B cell (primary cell): ENCODE measurements at regions not wholly inside any gene's neighbourhood (a gene's known extent, or its start where the extent isn't known, plus 50 kb on each side); places are given as distances from the start of the nearest gene placed in this dataset.

Experiments used
- ATAC-seq: fragments of 200-7000 bp; cut with Tn5 transposase; one replicate; pipeline ENCODE4 v1.10.0; 2021; ENCODE audit warnings: low read depth, mild to moderate bottlenecking, moderate number of reproducible peaks, moderate library complexity
- CTCF ChIA-PET: fragments of 350-600 bp; sonication (Branson Sonifier 250); formaldehyde crosslinking; loops from one replicate; lab custom pipeline; 2021; ENCODE audit warnings: antibody characterized with exemption, inconsistent platforms; lab: Charles Lee
- POLR2A ChIA-PET: fragments of 350-600 bp; sonication (Branson Sonifier 250); formaldehyde crosslinking; loops from one replicate; lab custom pipeline; 2021; ENCODE audit warnings: antibody characterized with exemption; lab: Charles Lee
- DNase-seq: peaks from one replicate; pipeline ENCODE4 v3.0.0; 2013
- H2AFZ ChIP-seq: 2 replicates; pipeline ENCODE4 v1.6.1; 2012; ENCODE audit warnings: mild to moderate bottlenecking, low read depth, low read length; ENCODE audit not compliant: insufficient read depth, poor library complexity, severe bottlenecking
- H3K27ac ChIP-seq, 2 donors: 1 replicate in 1 of 2; 2 replicates in 1 of 2; pipeline ENCODE4 v1.5.1; 2012 to 2013; ENCODE audit warnings: low read length in 2 of 2, mild to moderate bottlenecking in 2 of 2, moderate library complexity in 1 of 2
- H3K27me3 ChIP-seq, 4 experiments: fragments of 200-600 bp in 1 of 4; sonication (generic) in 1 of 4; replicated peaks in 1 of 4; 1 replicate in 2 of 4; 2 replicates in 2 of 4; pipeline versions ENCODE4 v1.6.1 to v1.7.0; 2013 to 2016; ENCODE audit warnings: low read length in 3 of 4, mild to moderate bottlenecking in 2 of 4, mixed read lengths in 1 of 4, moderate library complexity in 1 of 4; ENCODE audit not compliant: insufficient read depth in 4 of 4, control insufficient read depth in 3 of 4; ENCODE audit errors: control extremely low read depth in 1 of 4
- H3K36me3 ChIP-seq, 2 experiments: replicated peaks in 1 of 2; 1 replicate in 1 of 2; 2 replicates in 1 of 2; pipeline versions ENCODE4 v1.6.1 to v1.7.1; 2013; ENCODE audit warnings: low read length in 1 of 2; ENCODE audit not compliant: insufficient read depth in 2 of 2, control insufficient read depth in 1 of 2; ENCODE audit errors: control extremely low read depth in 1 of 2, extremely low read depth in 1 of 2
- H3K4me1 ChIP-seq, 2 donors: fragments of 200-600 bp in 1 of 2; sonication (generic) in 1 of 2; 1 replicate in 1 of 2; 2 replicates in 1 of 2; pipeline versions ENCODE4 v1.5.1 to v1.6.1; 2013 to 2017; ENCODE audit warnings: low read length in 2 of 2; ENCODE audit not compliant: control insufficient read depth in 2 of 2, insufficient read depth in 2 of 2
- H3K4me2 ChIP-seq: replicated peaks from 2 replicates; pipeline ENCODE3; 2012; ENCODE audit warnings: mild to moderate bottlenecking, low read depth, low read length; ENCODE audit not compliant: poor library complexity, severe bottlenecking
- H3K4me3 ChIP-seq, 5 experiments: fragments of 200-600 bp in 1 of 5; sonication (generic) in 1 of 5; 1 replicate in 3 of 5; 2 replicates in 2 of 5; pipeline versions ENCODE4 v1.5.1 to v1.7.0; 2011 to 2016; ENCODE audit warnings: low read length in 4 of 5, mild to moderate bottlenecking in 4 of 5, low read depth in 2 of 5, control low read depth in 1 of 5, moderate library complexity in 1 of 5; ENCODE audit not compliant: insufficient read depth in 1 of 5; ENCODE audit errors: control extremely low read depth in 1 of 5, extremely low read depth in 1 of 5
- H3K79me2 ChIP-seq: fragments of 200-600 bp; sonication (generic); one replicate; pipeline ENCODE4 v1.6.0; 2016; ENCODE audit warnings: low read length; ENCODE audit not compliant: control insufficient read depth, insufficient read depth
- H3K9ac ChIP-seq: fragments of 200-600 bp; sonication (generic); 2 replicates; pipeline ENCODE4 v1.6.1; 2017; ENCODE audit warnings: mild to moderate bottlenecking, low read length, moderate library complexity
- H3K9me3 ChIP-seq, 3 donors: one replicate each; pipeline versions ENCODE4 v1.6.1 to v1.7.1; 2013; ENCODE audit warnings: low read length in 2 of 3; ENCODE audit not compliant: control insufficient read depth in 2 of 3, insufficient read depth in 1 of 3; ENCODE audit errors: control extremely low read depth in 1 of 3
- H4K20me1 ChIP-seq: 2 replicates; pipeline ENCODE4 v1.6.0; 2012; ENCODE audit warnings: mild to moderate bottlenecking, low read length; ENCODE audit not compliant: insufficient read depth, control insufficient read depth, poor library complexity, severe bottlenecking
- H3K27ac Mint-ChIP-seq: one replicate; pipeline ENCODE4 v1.8.0; 2021; ENCODE audit warnings: mixed read lengths
- H3K27me3 Mint-ChIP-seq: one replicate; pipeline ENCODE4 v1.8.0; 2021; ENCODE audit warnings: mixed read lengths
- H3K4me1 Mint-ChIP-seq: one replicate; pipeline ENCODE4 v1.8.0; 2021; ENCODE audit warnings: mixed read lengths
- H3K4me3 Mint-ChIP-seq: one replicate; pipeline ENCODE4 v1.8.0; 2021; ENCODE audit warnings: mixed read lengths
- H3K9me3 Mint-ChIP-seq: one replicate; pipeline ENCODE4 v1.8.0; 2022; ENCODE audit warnings: mixed read lengths; ENCODE audit not compliant: insufficient read depth
- EZH2 ChIP-seq: IDR thresholded peaks from 2 replicates; pipeline ENCODE4 v1.6.1; 2012; ENCODE audit warnings: borderline replicate concordance, low read depth, mild to moderate bottlenecking, moderate library complexity, low read length; ENCODE audit not compliant: insufficient read depth, poor library complexity, severe bottlenecking
- WGBS: methylation state at CpG from one replicate; pipeline ENCODE4 v1.1.5; 2013; ENCODE audit warnings: missing lambda C conversion rate; ENCODE audit not compliant: insufficient coverage; 5-methylcytosine and 5-hydroxymethylcytosine counted together
- intact Hi-C: fragments of 100-400 bp; cut with micrococcal nuclease; formaldehyde crosslinking; loops from one replicate; pipeline ENCODE4 v1.10.0; 2022
- TF ChIP-seq, protein P1 (sequence below): fragments of 200-600 bp; IDR thresholded peaks from one replicate; pipeline ENCODE4 v1.8.0; 2022; ENCODE audit warnings: antibody characterized with exemption, mild to moderate bottlenecking

DNA sequence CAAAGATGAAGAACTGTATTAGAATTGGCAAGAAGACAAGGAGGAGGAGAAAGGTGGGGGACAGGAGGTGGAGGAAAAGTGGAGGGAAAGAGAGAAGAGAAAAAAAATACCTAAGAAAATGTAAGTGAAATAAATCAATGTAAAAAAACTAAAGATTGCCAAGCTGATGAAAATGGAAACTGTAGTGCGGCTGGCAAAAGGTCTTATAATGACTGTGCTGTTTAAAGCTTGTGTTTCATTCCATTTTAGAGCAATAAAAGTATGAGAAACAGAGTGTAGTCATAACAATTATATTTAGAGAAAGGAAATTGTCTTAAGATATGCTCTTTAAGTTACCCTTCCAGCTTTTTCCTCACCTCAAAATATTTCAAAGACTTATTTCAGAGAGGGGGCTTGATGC, 670.5 kb upstream of the SEMA6A start:
- ChIA-PET POLR2A (no interaction called here), CTCF (no interaction called here)
- no peak overlapping the region for H3K4me2 ChIP-seq
- H3K27ac ChIP-seq = no peak overlapping the region
- Mint-ChIP-seq H3K27me3 (no peaks in the 10 kb centered on the region), H3K4me3 (no peak overlapping the region), H3K9me3 (peaks cover 2% of the 10 kb centered on the region), H3K4me1 (no peaks in the 10 kb centered on the region), H3K27ac (no peak overlapping the region)
- no peaks in the 10 kb centered on the region for H4K20me1 ChIP-seq
- no peak for ATAC-seq
- WGBS = no CpG with 5 or more reads among the region's 1 CpG
- H3K4me3 ChIP-seq = no peak overlapping the region
- peaks cover 0 to 7% (median 0%) of the 10 kb centered on the region in 3 donors for H3K9me3 ChIP-seq
- no peaks in the 10 kb centered on the region for H3K4me1 ChIP-seq
- H3K36me3 ChIP-seq = no peaks in the 10 kb centered on the region
- no peak overlapping the region for H2AFZ ChIP-seq
- TF ChIP-seq, protein P1, sequence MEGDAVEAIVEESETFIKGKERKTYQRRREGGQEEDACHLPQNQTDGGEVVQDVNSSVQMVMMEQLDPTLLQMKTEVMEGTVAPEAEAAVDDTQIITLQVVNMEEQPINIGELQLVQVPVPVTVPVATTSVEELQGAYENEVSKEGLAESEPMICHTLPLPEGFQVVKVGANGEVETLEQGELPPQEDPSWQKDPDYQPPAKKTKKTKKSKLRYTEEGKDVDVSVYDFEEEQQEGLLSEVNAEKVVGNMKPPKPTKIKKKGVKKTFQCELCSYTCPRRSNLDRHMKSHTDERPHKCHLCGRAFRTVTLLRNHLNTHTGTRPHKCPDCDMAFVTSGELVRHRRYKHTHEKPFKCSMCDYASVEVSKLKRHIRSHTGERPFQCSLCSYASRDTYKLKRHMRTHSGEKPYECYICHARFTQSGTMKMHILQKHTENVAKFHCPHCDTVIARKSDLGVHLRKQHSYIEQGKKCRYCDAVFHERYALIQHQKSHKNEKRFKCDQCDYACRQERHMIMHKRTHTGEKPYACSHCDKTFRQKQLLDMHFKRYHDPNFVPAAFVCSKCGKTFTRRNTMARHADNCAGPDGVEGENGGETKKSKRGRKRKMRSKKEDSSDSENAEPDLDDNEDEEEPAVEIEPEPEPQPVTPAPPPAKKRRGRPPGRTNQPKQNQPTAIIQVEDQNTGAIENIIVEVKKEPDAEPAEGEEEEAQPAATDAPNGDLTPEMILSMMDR = no peak
- TF ChIP-seq EZH2 = no peak
- H3K9ac ChIP-seq = no peak overlapping the region
- H3K27me3 ChIP-seq = no peaks in the 10 kb centered on the region
- H3K79me2 ChIP-seq = no peaks in the 10 kb centered on the region
- intact Hi-C loops = no loop called here
- DNase-seq = no peak

GRCh38 chr5:117242028-117242427, 667.4 kb upstream of the SEMA6A start:
- Histone ChIP-seq H3K4me1 (no peaks in the 10 kb centered on the region), H3K4me2 (no peak overlapping the region), H2AFZ (no peak overlapping the region), H3K79me2 (no peaks in the 10 kb centered on the region), H4K20me1 (no peaks in the 10 kb centered on the region), H3K36me3 (no peaks in the 10 kb centered on the region), H3K9me3 (peaks cover 0 to 7% (median 0%) of the 10 kb centered on the region in 3 donors), H3K27ac (no peak overlapping the region), H3K27me3 (no peaks in the 10 kb centered on the region), H3K4me3 (no peak overlapping the region), H3K9ac (no peak overlapping the region)
- ATAC-seq (no peak), DNase-seq (no peak)
- TF ChIP-seq EZH2 = no peak
- TF ChIP-seq, protein P1 = no peak
- Mint-ChIP-seq H3K4me1 (no peaks in the 10 kb centered on the region), H3K4me3 (no peak overlapping the region), H3K27me3 (no peaks in the 10 kb centered on the region), H3K27ac (no peak overlapping the region), H3K9me3 (peaks cover 2% of the 10 kb centered on the region)
- POLR2A ChIA-PET = no interaction called here
- CTCF ChIA-PET = no interaction called here
- intact Hi-C loops = no loop called here
- WGBS = 81% methylated on average over 2 of the region's 2 CpGs
